SK-N-MC (cell line): ENCODE measurements at regions not wholly inside any gene's neighbourhood (a gene's known extent, or its start where the extent isn't known, plus 50 kb on each side); places are given as distances from the start of the nearest gene placed in this dataset.

Experiments used
- DNase-seq: peaks from one replicate; pipeline ENCODE4 v3.0.0-alpha.2; 2011; ENCODE audit warnings: low read depth, low spot score
- H3K27ac ChIP-seq: fragments of 200-600 bp; sonication (generic); 2 replicates; pipeline ENCODE4 v1.5.1; 2016; ENCODE audit warnings: mixed run types
- H3K36me3 ChIP-seq: fragments of 200-600 bp; sonication (generic); 2 replicates; pipeline ENCODE4 v1.6.1; 2017; ENCODE audit warnings: antibody characterized with exemption, low read length, mixed read lengths; ENCODE audit not compliant: insufficient read depth
- H3K4me3 ChIP-seq: fragments of 200-600 bp; sonication (generic); 2 replicates; pipeline ENCODE4 v1.5.1; 2016
- H3K9ac ChIP-seq: fragments of 200-600 bp; sonication (generic); 2 replicates; pipeline ENCODE4 v1.8.0; 2017; ENCODE audit warnings: mixed run types, mixed read lengths; ENCODE audit not compliant: insufficient read length
- H3K9me3 ChIP-seq: fragments of 200-600 bp; sonication (generic); 2 replicates; pipeline ENCODE4 v1.6.1; 2017; ENCODE audit warnings: low read depth, mild to moderate bottlenecking, antibody characterized with exemption, low read length, moderate library complexity, mixed read lengths
- EZH2 ChIP-seq: fragments of 200-600 bp; sonication (generic); IDR thresholded peaks from one replicate; pipeline ENCODE4 v1.6.1; 2017; ENCODE audit warnings: antibody characterized with exemption
- FOXP2 ChIP-seq: optimal IDR thresholded peaks from 2 replicates; pipeline ENCODE3; 2011; ENCODE audit warnings: mild to moderate bottlenecking, moderate library complexity; ENCODE audit not compliant: insufficient read depth; ENCODE audit errors: extremely low read length, control extremely low read depth
- POLR2AphosphoS5 ChIP-seq: IDR thresholded peaks from 2 replicates; pipeline ENCODE4 v1.6.1; 2012; ENCODE audit warnings: mild to moderate bottlenecking, low read depth, low read length, borderline replicate concordance

DNA sequence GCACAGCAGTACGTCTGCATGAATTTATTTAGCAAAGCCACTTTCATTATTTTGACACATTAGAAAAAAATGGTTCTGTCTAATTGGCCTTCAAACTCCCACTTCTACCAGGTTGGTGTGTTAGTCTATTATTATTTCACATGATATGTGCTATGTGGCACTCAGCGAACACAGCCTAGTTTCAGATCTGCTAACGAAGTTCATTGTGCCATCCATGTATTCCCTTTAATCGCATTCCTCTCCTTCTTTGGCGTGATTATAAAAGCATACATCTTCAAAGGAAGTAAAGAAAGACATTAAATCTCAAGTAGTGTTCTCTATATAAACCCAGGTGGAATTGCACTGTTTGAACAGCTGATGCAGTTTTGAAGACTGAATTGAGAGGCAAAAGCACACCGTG lies 96.4 kb upstream of the CACNA2D1 start:
- DNase-seq: no peak
- Histone ChIP-seq H3K9ac (no peak overlapping the region), H3K27ac (no peak overlapping the region), H3K4me3 (no peak overlapping the region), H3K9me3 (no peaks in the 10 kb centered on the region), H3K36me3 (no peaks in the 10 kb centered on the region)
- TF ChIP-seq FOXP2 (no peak), EZH2 (no peak), POLR2AphosphoS5 (no peak)

DNA sequence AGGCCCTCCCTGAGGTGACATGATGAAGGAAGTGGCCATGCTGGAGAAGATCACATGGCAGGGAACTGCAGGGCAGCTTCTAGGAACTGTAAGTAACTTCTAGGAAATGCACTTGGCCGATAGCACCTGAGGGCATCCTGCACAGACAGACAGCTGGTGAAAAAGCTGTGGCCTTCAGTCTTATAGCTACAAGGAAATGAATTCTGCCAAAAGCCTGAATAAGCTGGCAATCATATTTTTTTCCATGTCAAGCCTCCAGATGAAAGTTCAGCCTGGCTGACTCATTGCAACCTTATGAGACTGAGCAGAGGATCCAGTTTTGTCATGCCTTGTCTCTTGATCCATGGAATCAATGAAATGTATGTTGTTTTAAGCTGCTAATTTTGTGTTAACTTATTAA lies 91.1 kb upstream of the CACNA2D1 start:
- Histone ChIP-seq H3K27ac (no peak overlapping the region), H3K9ac (no peak overlapping the region), H3K36me3 (no peaks in the 10 kb centered on the region), H3K9me3 (no peaks in the 10 kb centered on the region), H3K4me3 (no peak overlapping the region)
- TF ChIP-seq POLR2AphosphoS5: no peak
- TF ChIP-seq FOXP2: no peak
- no peak for TF ChIP-seq EZH2
- no peak for DNase-seq

DNA sequence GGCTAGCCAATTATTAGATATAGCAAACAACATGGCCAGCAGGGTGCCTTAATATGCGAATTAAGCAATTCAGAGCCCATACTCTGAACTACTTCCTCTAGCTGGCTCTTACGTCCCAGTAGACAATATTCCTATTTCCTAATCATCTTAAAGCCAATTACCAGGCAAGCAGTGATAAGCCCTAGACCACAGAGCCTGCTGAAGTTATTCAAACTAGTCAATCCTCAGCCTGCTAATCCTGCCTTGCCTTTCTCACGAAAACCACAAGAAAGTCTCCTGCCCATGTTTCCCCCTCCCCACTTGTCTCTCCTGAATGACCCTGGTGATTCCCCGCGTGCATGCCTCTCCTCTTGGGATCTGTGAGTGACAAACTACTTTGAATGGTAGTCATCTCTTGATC lies 86.8 kb upstream of the CACNA2D1 start:
- no peak overlapping the region for H3K9ac ChIP-seq
- TF ChIP-seq FOXP2 (peak; percentile 29), POLR2AphosphoS5 (no peak), EZH2 (no peak)
- DNase-seq: peak; percentile 81
- peak overlapping the region; percentile 42; the same call in 1 of the 2 replicates for H3K4me3 ChIP-seq
- no peak overlapping the region for H3K27ac ChIP-seq
- H3K36me3 ChIP-seq: no peaks in the 10 kb centered on the region
- H3K9me3 ChIP-seq: no peaks in the 10 kb centered on the region

DNA sequence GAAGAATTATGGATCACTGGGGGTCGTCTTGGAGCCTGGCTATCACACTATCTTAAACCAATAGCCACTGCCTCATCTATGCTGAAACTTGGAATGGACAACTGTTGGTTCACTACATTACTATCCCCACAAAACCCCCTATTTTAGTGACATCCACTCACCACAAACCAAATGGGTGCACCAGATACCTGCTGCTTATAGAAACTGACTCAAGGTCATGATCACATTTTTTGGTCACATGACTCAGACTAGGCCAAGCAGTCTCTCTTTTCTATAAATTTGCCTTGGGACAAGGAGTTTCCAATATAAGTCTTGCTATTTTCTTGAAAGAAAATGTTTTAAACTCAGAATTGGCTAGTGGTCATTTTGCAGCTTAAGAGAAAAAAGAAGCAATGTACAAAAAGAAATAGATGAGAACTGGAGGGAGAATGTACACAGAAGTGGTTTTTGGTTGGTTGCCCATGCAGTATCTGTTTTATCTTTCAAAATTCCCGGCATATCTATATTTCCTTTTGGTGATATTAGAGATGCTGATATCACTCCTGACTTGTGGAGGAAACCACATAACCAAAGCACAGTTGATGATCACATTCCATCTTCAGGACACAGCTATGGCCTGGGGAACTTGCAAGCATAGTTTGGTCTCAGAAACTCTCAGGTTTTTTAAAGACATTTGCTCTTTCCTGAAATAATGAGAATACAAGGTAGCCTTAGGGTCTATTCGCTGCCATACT lies 85.2 kb upstream of the CACNA2D1 start:
- no peaks in the 10 kb centered on the region for H3K9me3 ChIP-seq
- no peak overlapping the region for H3K9ac ChIP-seq
- no peak overlapping the region for H3K27ac ChIP-seq
- no peak overlapping the region for H3K4me3 ChIP-seq
- TF ChIP-seq POLR2AphosphoS5: no peak
- TF ChIP-seq FOXP2: no peak
- H3K36me3 ChIP-seq: no peaks in the 10 kb centered on the region
- no peak for DNase-seq

DNA sequence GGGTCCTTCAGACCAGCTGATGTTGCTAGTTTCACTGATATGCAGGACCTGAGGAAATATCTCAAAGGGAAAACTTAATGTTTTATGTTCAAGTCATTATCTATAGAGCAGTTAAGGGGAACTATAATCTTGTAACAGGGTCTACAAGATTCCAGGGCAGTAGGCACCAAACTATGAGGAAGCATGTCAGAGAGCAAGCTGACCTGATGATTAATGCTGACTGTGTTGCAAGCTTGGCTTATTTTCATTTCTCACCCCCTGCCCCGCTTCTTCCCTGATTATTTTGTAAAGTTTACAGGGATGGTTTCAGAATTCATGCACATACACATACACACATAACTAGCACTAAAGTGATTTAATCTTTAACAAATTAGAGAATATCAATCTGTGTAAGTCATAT lies 84.3 kb upstream of the CACNA2D1 start:
- Histone ChIP-seq H3K27ac (no peak overlapping the region), H3K36me3 (no peaks in the 10 kb centered on the region), H3K9ac (no peak overlapping the region), H3K9me3 (no peaks in the 10 kb centered on the region), H3K4me3 (no peak overlapping the region)
- DNase-seq: no peak
- no peak for TF ChIP-seq FOXP2
- no peak for TF ChIP-seq POLR2AphosphoS5
- TF ChIP-seq EZH2: no peak

DNA sequence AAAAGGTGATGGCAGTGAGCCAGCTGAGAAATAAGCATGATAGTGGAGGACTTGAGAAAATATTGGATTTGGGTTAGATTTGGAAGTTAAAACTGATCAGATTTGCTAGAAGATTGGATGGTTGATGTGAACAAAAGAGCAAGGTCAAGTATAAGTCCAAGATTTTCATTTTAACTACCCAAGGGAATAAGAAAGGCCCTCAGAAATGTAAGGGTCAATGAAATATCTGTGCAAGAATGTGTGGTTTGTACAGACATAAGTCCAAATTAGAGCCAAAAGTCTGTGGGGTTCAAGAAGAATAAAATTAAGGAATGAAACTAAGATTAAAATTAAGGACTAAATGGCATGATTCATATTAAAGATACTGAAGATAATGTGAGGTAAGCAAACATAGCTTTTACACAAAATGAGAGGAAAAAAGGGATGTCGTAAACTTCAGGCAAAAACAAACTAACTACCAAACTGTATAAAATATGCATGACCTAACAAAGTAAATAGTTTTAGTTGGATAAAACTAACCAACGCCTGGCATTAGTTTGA lies 78.4 kb upstream of the CACNA2D1 start:
- Histone ChIP-seq H3K36me3 (no peaks in the 10 kb centered on the region), H3K4me3 (no peak overlapping the region), H3K27ac (no peak overlapping the region), H3K9ac (no peak overlapping the region), H3K9me3 (no peaks in the 10 kb centered on the region)
- TF ChIP-seq EZH2: no peak
- TF ChIP-seq FOXP2: no peak
- TF ChIP-seq POLR2AphosphoS5: no peak
- DNase-seq: no peak

DNA sequence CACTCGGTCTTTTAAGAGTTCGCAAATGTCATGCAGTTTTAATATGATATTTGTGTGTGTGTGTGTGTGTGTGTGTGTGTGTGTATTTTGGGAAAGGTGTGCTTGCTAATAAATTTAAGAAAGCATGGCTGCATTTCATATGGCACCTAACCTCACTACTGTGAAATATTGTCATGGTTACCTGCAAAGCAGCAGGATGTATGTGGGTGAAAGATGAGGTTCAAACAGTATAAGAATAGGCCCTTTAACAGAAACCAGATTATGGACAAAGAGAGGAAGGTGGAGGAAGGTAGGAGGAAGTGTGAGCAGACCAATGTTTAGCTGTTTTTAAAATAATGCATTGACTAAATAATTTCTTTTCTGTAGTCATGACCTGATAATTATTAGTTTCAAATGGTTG lies 73.5 kb upstream of the CACNA2D1 start:
- Histone ChIP-seq H3K9ac (no peak overlapping the region), H3K9me3 (no peaks in the 10 kb centered on the region; the same call in 1 of the 2 replicates), H3K4me3 (no peak overlapping the region), H3K36me3 (no peaks in the 10 kb centered on the region), H3K27ac (no peak overlapping the region)
- DNase-seq: no peak
- TF ChIP-seq POLR2AphosphoS5 (no peak), EZH2 (no peak), FOXP2 (no peak)

DNA sequence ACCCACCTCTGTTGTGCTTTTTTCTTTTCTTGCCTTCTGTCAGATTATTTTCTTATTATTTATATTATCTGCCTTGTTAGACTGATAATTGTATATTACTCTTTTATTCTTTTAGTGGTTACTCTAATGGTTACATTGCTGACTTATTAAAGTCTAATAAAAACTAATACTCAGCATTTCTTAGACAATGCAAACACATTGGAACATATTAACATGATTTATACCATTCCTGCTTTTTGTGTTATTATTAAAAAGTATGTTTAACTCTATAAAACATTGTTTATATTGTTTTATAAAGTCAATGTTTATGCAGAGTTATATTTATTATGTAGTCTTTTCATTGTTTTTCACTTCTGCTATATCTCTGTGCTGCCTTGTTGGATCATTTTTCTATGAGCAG lies 68.0 kb upstream of the CACNA2D1 start:
- Histone ChIP-seq H3K9me3 (no peaks in the 10 kb centered on the region; the same call in 1 of the 2 replicates), H3K4me3 (no peak overlapping the region), H3K36me3 (no peaks in the 10 kb centered on the region), H3K27ac (no peak overlapping the region), H3K9ac (no peak overlapping the region)
- TF ChIP-seq FOXP2 (no peak), EZH2 (no peak), POLR2AphosphoS5 (no peak)
- DNase-seq: no peak
